Tibial nerve (tissue), 4 donors: ENCODE measurements at regions not wholly inside any gene's neighbourhood (a gene's known extent, or its start where the extent isn't known, plus 50 kb on each side); places are given as distances from the start of the nearest gene placed in this dataset.

ENCODE experiments used
- CTCF ChIP-seq, 5 experiments: fragments of 200-600 bp in 3 of 5; fragments of 450-650 bp in 2 of 5; sonication (generic) in 3 of 5; IDR thresholded peaks; one replicate each; pipeline ENCODE4 v1.5.1; 2016 to 2019; ENCODE audit warnings: antibody characterized with exemption in 5 of 5, mild to moderate bottlenecking in 3 of 5, moderate library complexity in 2 of 5
- EP300 ChIP-seq, 2 donors: sonication (generic); formaldehyde crosslinking; IDR thresholded peaks; one replicate each; pipeline ENCODE4 v1.6.1; 2017; ENCODE audit warnings: antibody characterized with exemption in 2 of 2, mild to moderate bottlenecking in 1 of 2
- POLR2A ChIP-seq, 2 donors: fragments of 450-650 bp; IDR thresholded peaks; one replicate each; pipeline ENCODE4 v1.6.1; 2017; ENCODE audit warnings: antibody characterized with exemption in 2 of 2, mild to moderate bottlenecking in 2 of 2, moderate library complexity in 2 of 2

GRCh38 chr4:104272966-104273365 is 221.7 kb downstream of the CXXC4 start:
- TF ChIP-seq CTCF (IDR thresholded peaks at IDR 0.05): no peak
- TF ChIP-seq POLR2A (IDR thresholded peaks at IDR 0.05): no peak
- TF ChIP-seq EP300 (IDR thresholded peaks at IDR 0.05): no peak
